SW480 (cell line): ENCODE measurements at regions not wholly inside any gene's neighbourhood (a gene's known extent, or its start where the extent isn't known, plus 50 kb on each side); places are given as distances from the start of the nearest gene placed in this dataset.
A peak's percentile ranks its signal among the peaks of the same experiment; 100 is the strongest.
"Not testable (repeated sequence)": the region's sequence is repeated elsewhere in the genome, so short reads cannot be mapped to it uniquely, and the experiment has no call there.

Source experiments
- DNase-seq: peaks from one replicate; pipeline ENCODE4 v3.0.0-alpha.2; 2016; ENCODE audit warnings: low spot score

GRCh38 chr13:38415233-38415632 lies 65.6 kb downstream of the UFM1 start:
- DNase-seq = no peak

- DNase-seq = no peak
These were observed 67.6 kb downstream of the UFM1 start for GRCh38 chr13:38417241-38417640.

- peak; percentile 27 for DNase-seq
These were observed 68.1 kb downstream of the UFM1 start for GRCh38 chr13:38417727-38418126.

DNA sequence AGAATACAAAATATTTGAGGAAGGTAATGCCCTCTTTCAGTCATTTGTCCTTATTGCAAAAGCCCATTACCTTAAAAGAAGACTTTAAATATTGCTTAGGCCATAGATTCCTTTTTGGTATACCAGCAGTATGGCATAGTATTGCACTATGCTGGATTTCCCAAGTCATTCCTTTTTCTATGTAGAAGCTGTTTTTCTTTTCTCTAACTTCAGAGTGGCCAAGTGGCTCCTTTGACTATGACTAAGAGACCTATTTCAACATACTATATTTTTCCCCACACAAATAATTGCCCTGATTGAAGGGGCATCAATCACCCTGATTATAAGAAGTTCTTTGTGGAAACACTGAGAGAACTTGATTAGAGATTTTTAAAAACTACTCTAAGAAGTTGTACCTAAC lies 68.6 kb downstream of the UFM1 start:
- DNase-seq = no peak

GRCh38 chr13:38419312-38419873 lies 69.7 kb downstream of the UFM1 start:
- DNase-seq = no peak

DNA sequence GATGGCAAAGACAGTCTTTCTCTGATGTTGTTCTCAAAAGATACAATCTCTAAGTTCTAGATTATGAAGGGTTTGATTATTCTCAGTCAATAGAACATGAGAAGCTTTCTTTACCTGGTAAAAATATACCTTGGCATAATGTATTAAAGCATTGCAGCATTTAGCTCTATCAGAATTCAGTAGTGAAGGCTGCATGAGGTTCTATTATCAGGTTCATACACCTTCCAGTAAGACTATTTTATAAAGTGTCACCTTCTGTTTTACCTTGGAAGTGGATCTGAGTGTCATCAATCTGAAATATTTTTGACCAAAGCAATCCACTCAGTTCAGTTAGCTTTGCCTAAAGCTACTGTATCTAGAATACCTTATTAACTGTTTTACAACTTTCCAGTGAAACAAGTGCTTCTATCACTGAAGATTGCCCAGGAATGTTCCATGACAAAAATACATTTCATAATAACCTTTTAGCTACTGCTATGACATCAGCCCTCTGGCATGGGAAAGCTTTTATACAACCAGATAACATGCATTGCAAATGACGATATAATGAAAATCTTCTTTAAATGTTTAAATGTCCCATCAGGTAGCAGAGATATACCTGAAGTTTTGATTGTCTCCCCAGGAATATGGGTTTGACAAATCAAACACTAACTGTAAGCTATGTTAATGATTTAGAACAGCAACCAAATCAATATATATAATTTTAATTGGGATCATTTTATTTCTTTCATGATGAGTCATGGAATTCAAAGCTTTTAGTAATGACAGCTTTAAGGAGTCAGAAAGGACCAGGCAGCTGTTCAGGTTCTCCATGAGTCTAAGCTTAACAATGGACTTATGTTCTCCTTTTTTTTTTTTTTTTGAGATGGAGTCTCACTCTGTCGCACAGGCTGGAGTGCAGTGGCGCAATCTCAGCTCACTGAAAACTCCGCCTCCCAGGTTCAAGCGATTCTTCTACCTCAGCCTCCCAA lies 72.2 kb downstream of the UFM1 start:
- DNase-seq = no peak

DNA sequence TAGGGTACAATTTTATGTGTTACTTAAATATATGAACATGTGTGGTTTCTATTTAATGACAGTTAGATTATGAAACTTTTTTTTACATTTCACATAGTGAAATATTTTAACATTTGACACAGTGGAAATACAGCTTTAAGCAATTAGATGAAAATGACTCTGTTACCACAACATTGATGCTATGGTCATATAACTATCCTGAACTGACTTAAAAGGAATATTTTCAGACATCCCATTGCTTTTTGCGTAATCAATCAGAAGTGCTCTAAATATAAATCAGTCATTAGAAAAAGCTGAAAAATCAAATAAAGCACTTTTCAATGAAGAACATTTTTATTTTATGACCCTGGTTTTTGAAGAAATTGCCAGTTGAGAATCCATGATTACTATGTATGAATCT lies 80.3 kb downstream of the UFM1 start:
- no peak for DNase-seq

DNA sequence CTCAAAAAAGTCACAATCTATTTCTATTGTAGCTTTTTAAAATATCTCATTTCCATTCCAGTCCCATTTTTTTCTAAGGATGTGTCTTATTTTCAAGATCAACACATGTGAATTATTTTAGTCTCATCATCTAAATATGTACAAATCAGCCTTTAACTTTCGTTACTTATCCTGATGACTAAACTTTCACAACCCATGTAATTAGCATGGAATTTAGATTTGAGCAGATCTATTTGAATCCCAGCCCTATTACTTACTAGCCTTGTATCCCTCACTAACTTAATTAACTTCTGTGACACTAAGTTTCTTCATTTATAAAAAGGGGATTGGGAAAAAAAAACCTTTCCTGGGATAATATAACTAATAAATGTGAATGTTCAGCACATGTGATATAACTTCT lies 81.1 kb downstream of the UFM1 start:
- no peak for DNase-seq

GRCh38 chr13:38440666-38441065 lies 91.0 kb downstream of the UFM1 start:
- DNase-seq = no peak

DNA sequence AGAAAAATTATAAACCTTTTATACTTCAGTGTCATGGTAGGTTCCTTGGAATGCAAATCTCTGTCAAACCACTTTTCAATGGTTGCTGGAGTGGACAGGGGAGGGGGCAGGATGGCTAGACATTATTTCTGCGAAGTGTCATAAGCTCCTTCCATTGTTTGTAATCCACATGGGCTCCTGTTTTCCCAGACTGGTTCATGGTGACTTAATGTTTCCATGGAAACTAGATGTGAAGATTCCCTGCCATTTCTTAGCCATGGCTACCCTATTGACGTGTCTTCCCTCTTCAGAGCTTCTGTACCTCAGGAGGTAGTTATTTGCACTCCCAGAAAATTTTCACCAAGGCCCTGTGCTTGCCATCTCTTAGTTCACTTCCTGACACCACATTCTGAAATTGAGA lies 95.3 kb downstream of the UFM1 start:
- DNase-seq = no peak

GRCh38 chr13:38452656-38453055 lies 103.0 kb downstream of the UFM1 start:
- DNase-seq = no peak

DNA sequence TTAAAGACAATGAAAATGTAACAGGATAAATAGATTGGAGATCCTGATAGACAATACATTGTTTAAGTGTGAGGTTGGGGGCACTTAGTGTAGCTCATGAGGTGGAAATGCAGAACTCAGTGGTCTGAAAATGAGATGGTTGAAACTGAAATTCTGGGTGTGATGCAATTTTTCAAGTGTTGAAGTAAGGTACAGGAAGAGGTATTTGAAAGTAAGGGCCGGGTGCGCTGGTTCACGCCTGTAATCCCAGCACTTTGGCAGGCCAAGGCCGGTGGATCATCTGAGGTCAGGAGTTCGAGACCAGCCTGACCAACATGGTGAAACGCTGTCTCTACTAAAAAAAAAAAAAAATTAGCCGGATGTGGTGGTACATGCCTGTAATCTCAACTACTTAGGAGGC lies 113.0 kb downstream of the UFM1 start:
- no peak for DNase-seq

GRCh38 chr13:38463048-38463447 lies 113.4 kb downstream of the UFM1 start:
- DNase-seq = no peak

GRCh38 chr13:38472411-38472810 lies 122.8 kb downstream of the UFM1 start:
- DNase-seq = not testable (repeated sequence)

DNA sequence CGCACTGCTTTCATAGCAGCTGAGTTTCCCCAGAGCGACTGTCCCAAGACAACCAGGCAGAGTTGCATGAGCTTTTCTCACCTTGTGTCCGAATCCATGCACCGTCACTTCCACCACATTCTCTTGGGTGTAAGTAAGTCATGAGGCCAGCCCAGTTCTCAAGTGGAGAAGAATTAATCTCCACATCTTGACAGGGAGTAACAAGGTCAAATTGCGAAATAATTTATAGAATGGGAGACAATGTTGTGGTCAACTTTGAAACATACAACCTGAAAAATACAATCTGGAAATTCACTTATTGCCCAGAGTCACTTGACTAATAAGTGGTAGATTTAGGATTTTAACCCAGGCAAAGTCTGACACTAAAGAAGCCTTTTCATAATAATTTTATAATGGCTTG lies 123.7 kb downstream of the UFM1 start:
- no peak for DNase-seq

- no peak for DNase-seq
These were observed 128.0 kb downstream of the UFM1 start for GRCh38 chr13:38477676-38478075.

DNA sequence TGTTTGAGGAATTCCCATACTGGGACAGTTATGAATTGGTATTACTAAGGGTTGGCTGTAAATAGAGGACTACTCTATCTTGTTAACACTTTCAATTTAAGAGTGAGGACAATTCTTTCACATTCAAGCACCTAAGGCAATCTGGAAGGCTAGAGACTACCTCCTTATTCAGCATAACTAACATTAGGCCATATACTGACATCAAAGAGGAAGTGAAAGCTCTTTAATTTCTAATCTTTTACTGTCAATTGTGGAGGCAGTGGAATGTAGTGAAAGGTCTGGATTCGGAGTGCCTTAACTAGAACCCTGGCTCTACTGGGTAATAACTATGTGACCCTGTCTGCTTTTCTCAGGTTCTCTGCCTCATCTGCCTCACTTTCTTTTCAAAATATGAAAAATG lies 134.0 kb downstream of the UFM1 start:
- DNase-seq = no peak

DNA sequence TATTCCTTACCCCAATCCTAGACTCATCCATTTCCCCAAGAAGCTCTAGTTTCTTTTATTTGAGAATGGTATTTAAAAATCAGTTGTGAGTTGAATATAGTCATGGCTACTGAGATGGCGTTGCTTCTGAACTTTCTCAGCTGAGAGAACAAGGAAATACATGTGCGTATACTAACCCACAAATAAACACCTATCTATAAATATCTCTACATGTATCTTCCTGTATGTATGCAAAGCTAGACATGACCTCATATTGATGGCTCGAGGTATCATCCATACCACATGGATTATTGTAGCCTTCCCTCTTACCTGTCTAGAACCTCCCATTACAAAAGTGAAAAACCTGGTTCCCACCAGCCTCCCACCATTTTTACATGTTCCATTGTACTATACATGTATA lies 141.0 kb downstream of the UFM1 start:
- DNase-seq = no peak

DNA sequence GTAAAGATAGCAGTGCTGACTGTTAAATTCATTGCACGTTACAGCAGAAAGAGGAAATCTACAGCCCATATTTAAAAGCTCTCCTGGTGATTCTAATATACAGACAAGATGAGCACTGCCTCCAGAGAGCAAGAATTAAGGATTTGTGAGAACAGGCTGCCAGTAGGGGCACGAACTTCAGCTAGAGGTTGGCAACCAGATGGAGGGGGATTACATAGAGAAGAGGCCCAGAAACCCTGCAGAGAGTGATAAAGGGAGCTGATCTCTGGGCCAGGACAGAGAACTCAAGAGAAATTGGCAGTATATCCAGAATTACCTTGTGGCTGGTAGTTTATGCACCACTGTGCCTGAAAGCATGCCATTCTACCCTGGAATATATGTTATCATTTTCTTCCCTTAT lies 144.8 kb downstream of the UFM1 start:
- no peak for DNase-seq

- no peak for DNase-seq
These were observed 147.3 kb downstream of the UFM1 start for GRCh38 chr13:38496917-38497316.

DNA sequence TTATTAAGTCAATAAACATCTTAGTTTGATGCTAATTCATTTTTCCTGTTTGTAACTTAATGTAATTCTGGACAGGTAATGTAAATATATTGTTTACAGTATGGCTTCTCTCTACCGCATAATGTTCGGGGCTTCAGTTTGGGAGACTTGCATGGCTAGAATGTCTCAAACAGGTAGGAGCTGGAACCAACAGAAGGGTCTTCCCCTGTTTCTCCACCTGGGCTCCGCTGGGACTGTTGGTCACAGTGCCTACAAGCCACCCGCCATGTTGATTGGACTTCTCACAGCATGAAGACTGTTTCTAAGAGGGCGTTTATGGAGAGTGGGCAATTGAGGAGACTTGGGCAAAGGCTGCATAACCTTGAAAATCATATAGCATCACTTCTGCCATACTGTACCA lies 148.6 kb downstream of the UFM1 start:
- no peak for DNase-seq

- no peak for DNase-seq
These were observed 164.9 kb downstream of the UFM1 start for GRCh38 chr13:38514575-38514974.

DNA sequence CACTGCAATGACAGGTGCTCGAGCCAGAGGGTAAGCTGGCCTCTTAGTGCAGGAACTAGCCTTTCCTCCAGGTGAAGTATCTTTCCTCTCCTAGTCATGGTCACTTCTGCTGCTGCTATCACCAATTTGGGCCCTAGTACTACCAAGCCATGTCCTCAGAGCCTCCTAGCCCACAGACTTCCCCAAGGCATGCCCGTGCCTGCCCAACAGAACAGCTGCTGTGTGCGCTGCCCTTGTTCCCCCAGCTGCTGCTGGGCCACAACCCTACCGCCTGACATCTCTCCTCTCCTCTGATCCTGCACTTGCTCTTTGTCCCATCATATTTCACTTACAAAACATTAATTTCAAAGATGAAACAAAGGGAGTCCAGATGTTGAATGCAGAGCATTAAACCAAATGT lies 168.5 kb upstream of the FREM2 start:
- DNase-seq = peak; percentile 56
